ENCODE measurements at regions not wholly inside any gene's neighbourhood (a gene's known extent, or its start where the extent isn't known, plus 50 kb on each side); places are given as distances from the start of the nearest gene placed in this dataset.

GRCh38 chr11:11081288-11081687 is 223.4 kb upstream of the ZBED5 start:
- intact Hi-C loops (cut with DNase I; ENCODE audit: low total_unique reads), result no loop called here
- WGBS, 2 donors, result 86 to 88% methylated on average over 4 of the region's 4 CpGs
- TF ChIP-seq CTCF (IDR thresholded peaks at IDR 0.05), result no peak
- no peak for TF ChIP-seq POLR2A (IDR thresholded peaks at IDR 0.05)
- no peak for DNase-seq (ENCODE audit: low spot score in 2 of 2)
- H3K4me3 ChIP-seq (ENCODE audit: low read depth, poor library complexity, severe bottlenecking), result no peak overlapping the region

GRCh38 chr11:11078344-11079086 is 220.7 kb upstream of the ZBED5 start:
- intact Hi-C loops (cut with DNase I; ENCODE audit: low total_unique reads), result no loop called here
- no peak for TF ChIP-seq POLR2A (IDR thresholded peaks at IDR 0.05)
- TF ChIP-seq CTCF (IDR thresholded peaks at IDR 0.05), result no peak
- DNase-seq (ENCODE audit: low spot score in 2 of 2), result no peak
- no peak overlapping the region for H3K4me3 ChIP-seq (ENCODE audit: low read depth, poor library complexity, severe bottlenecking)
- 81 to 93% methylated on average over 4 of the region's 4 CpGs for WGBS, 2 donors

- intact Hi-C loops (cut with DNase I; ENCODE audit: low total_unique reads), result no loop called here
- WGBS, 2 donors, result 63 to 64% methylated on average over 4 of the region's 4 CpGs
- no peak overlapping the region for H3K4me3 ChIP-seq (ENCODE audit: low read depth, poor library complexity, severe bottlenecking)
- TF ChIP-seq POLR2A (IDR thresholded peaks at IDR 0.05), result no peak
- TF ChIP-seq CTCF (IDR thresholded peaks at IDR 0.05), result no peak
- no peak for DNase-seq (ENCODE audit: low spot score in 2 of 2)
Observed at GRCh38 chr11:11077898-11078297, 220.0 kb upstream of the ZBED5 start.

GRCh38 chr11:11076879-11077278 is 219.0 kb upstream of the ZBED5 start:
- 71 to 80% methylated on average over 6 of the region's 6 CpGs for WGBS, 2 donors
- intact Hi-C loops (cut with DNase I; ENCODE audit: low total_unique reads), result no loop called here
- H3K4me3 ChIP-seq (ENCODE audit: low read depth, poor library complexity, severe bottlenecking), result no peak overlapping the region
- no peak for DNase-seq (ENCODE audit: low spot score in 2 of 2)
- TF ChIP-seq POLR2A (IDR thresholded peaks at IDR 0.05) (no peak), CTCF (IDR thresholded peaks at IDR 0.05) (no peak)

GRCh38 chr11:11076276-11076675 is 218.4 kb upstream of the ZBED5 start:
- no peak for DNase-seq (ENCODE audit: low spot score in 2 of 2)
- no peak overlapping the region for H3K4me3 ChIP-seq (ENCODE audit: low read depth, poor library complexity, severe bottlenecking)
- TF ChIP-seq CTCF (IDR thresholded peaks at IDR 0.05), result no peak
- no peak for TF ChIP-seq POLR2A (IDR thresholded peaks at IDR 0.05)
- intact Hi-C loops (cut with DNase I; ENCODE audit: low total_unique reads), result no loop called here
- 45 to 55% methylated on average over 4 of the region's 4 CpGs for WGBS, 2 donors
